H1 (cell line): ENCODE measurements at regions not wholly inside any gene's neighbourhood (a gene's known extent, or its start where the extent isn't known, plus 50 kb on each side); places are given as distances from the start of the nearest gene placed in this dataset.

Source experiments
- CTCF ChIA-PET: fragments of 300-600 bp; sonication (Branson Sonifier 250); formaldehyde crosslinking; loops from one replicate; lab custom pipeline; 2021; ENCODE audit not compliant: partially characterized antibody; lab: Charles Lee
- POLR2A ChIA-PET: fragments of 300-600 bp; sonication (Branson Sonifier 250); formaldehyde crosslinking; loops from one replicate; lab custom pipeline; 2021; ENCODE audit warnings: inconsistent platforms; ENCODE audit not compliant: partially characterized antibody; lab: Charles Lee
- DNase-seq, 2 experiments: peaks; one replicate each; pipeline versions ENCODE4 v3.0.0 to v3.0.0-alpha.2; 2010 to 2022; ENCODE audit warnings: low spot score in 2 of 2, low read depth in 1 of 2, mixed read lengths in 1 of 2
- FAIRE-seq: peaks from 2 replicates; lab custom pipeline; 2011; peaks lifted over from hg19 to GRCh38; lab: Jason Lieb, UNC
- H2AFZ ChIP-seq: 2 replicates; pipeline ENCODE4 v1.8.1; 2012; ENCODE audit warnings: low read length, inconsistent platforms
- H2AK5ac ChIP-seq: 2 replicates; pipeline ENCODE4 v1.6.1; 2013; ENCODE audit warnings: low read depth, low read length
- H2BK120ac ChIP-seq: replicated peaks from 2 replicates; pipeline ENCODE3; 2013; ENCODE audit warnings: low read depth, low read length, inconsistent platforms
- H2BK12ac ChIP-seq: 2 replicates; pipeline ENCODE4 v1.6.1; 2013; ENCODE audit warnings: low read depth, low read length
- H2BK15ac ChIP-seq: 2 replicates; pipeline ENCODE4 v1.6.1; 2013; ENCODE audit warnings: low read length
- H2BK20ac ChIP-seq: 2 replicates; pipeline ENCODE4 v1.6.1; 2013; ENCODE audit warnings: low read length
- H2BK5ac ChIP-seq: 2 replicates; pipeline ENCODE4 v1.6.1; 2013; ENCODE audit warnings: low read depth, low read length
- H3K14ac ChIP-seq: 2 replicates; pipeline ENCODE4 v1.6.1; 2013; ENCODE audit warnings: inconsistent platforms; ENCODE audit not compliant: insufficient read length
- H3K18ac ChIP-seq: 2 replicates; pipeline ENCODE4 v1.6.1; 2013; ENCODE audit warnings: low read length; ENCODE audit errors: extremely low read depth
- H3K23ac ChIP-seq: 2 replicates; pipeline ENCODE4 v1.6.1; 2013; ENCODE audit warnings: inconsistent platforms; ENCODE audit not compliant: insufficient read length
- H3K23me2 ChIP-seq: 2 replicates; pipeline ENCODE4 v1.6.1; 2013; ENCODE audit warnings: low read depth, low read length
- H3K27ac ChIP-seq: 2 replicates; pipeline ENCODE4 v1.6.1; 2011; ENCODE audit warnings: low read depth, low read length, inconsistent platforms
- H3K27me3 ChIP-seq, 4 experiments: replicated peaks in 1 of 4; 1 replicate in 1 of 4; 2 replicates in 3 of 4; pipeline versions ENCODE4 v1.6.1 to v1.8.1; 2011 to 2013; ENCODE audit warnings: low read length in 3 of 4, mild to moderate bottlenecking in 3 of 4, inconsistent platforms in 2 of 4, mixed read lengths in 2 of 4, moderate library complexity in 1 of 4; ENCODE audit not compliant: control insufficient read depth in 3 of 4, insufficient read depth in 3 of 4; ENCODE audit errors: extremely low read depth in 1 of 4
- H3K36me3 ChIP-seq, 4 experiments: 2 replicates each; pipeline versions ENCODE4 v1.6.1 to v1.8.1; 2011 to 2013; ENCODE audit warnings: mild to moderate bottlenecking in 4 of 4, low read length in 3 of 4, moderate library complexity in 2 of 4, control low read depth in 1 of 4, inconsistent platforms in 1 of 4; ENCODE audit not compliant: insufficient read depth in 4 of 4, control insufficient read depth in 2 of 4
- H3K4ac ChIP-seq: replicated peaks from 2 replicates; pipeline ENCODE3; 2013; ENCODE audit warnings: low read length, low read depth, mixed read lengths, inconsistent platforms; ENCODE audit not compliant: insufficient read length
- H3K4me1 ChIP-seq, 4 experiments: replicated peaks in 1 of 4; 1 replicate in 1 of 4; 2 replicates in 3 of 4; pipeline versions ENCODE4 v1.6.1 to v1.8.1; 2011 to 2013; ENCODE audit warnings: low read length in 3 of 4, inconsistent platforms in 2 of 4, mixed read lengths in 1 of 4; ENCODE audit not compliant: insufficient read depth in 4 of 4, control insufficient read depth in 3 of 4
- H3K4me2 ChIP-seq, 2 experiments: 2 replicates each; pipeline versions ENCODE4 v1.6.1 to v1.8.1; 2011 to 2013; ENCODE audit warnings: low read depth in 2 of 2, low read length in 2 of 2, control low read depth in 1 of 2, inconsistent platforms in 1 of 2, mild to moderate bottlenecking in 1 of 2; ENCODE audit not compliant: insufficient read depth in 1 of 2
- H3K4me3 ChIP-seq, 4 experiments: fragments of 200-600, 300-600 bp in 1 of 4; sonication (generic), shearing (Covaris generic), sonication (Bioruptor Twin) in 1 of 4; 2 replicates each; pipeline versions ENCODE4 v1.5.1 to v1.8.1; 2011 to 2016; ENCODE audit warnings: low read length in 4 of 4, low read depth in 3 of 4, control low read depth in 2 of 4, inconsistent platforms in 2 of 4, mild to moderate bottlenecking in 2 of 4, mixed read lengths in 1 of 4, moderate library complexity in 1 of 4; ENCODE audit not compliant: insufficient read depth in 2 of 4; ENCODE audit errors: extremely low read depth in 1 of 4
- H3K56ac ChIP-seq: replicated peaks from 2 replicates; pipeline ENCODE3; 2013; ENCODE audit warnings: low read depth, mild to moderate bottlenecking, mixed read lengths, low read length, inconsistent platforms; ENCODE audit not compliant: insufficient read length
- H3K79me1 ChIP-seq: 2 replicates; pipeline ENCODE4 v1.6.1; 2013; ENCODE audit warnings: low read depth, low read length, control low read depth
- H3K79me2 ChIP-seq, 2 experiments: 2 replicates each; pipeline versions ENCODE4 v1.6.1 to v1.8.1; 2012 to 2013; ENCODE audit warnings: low read length in 2 of 2, mild to moderate bottlenecking in 2 of 2, inconsistent platforms in 1 of 2; ENCODE audit not compliant: insufficient read depth in 2 of 2, control insufficient read depth in 1 of 2
- H3K9ac ChIP-seq, 4 experiments: replicated peaks in 1 of 4; 1 replicate in 1 of 4; 2 replicates in 3 of 4; pipeline versions ENCODE4 v1.6.1 to v1.8.1; 2011 to 2013; ENCODE audit warnings: low read depth in 3 of 4, low read length in 3 of 4, control low read depth in 2 of 4, mild to moderate bottlenecking in 2 of 4, moderate library complexity in 2 of 4, inconsistent platforms in 1 of 4; ENCODE audit errors: extremely low read depth in 1 of 4
- H3K9me3 ChIP-seq, 2 experiments: 2 replicates each; pipeline versions ENCODE4 v1.6.1 to v1.8.1; 2012 to 2013; ENCODE audit warnings: mild to moderate bottlenecking in 2 of 2, moderate library complexity in 2 of 2, control low read depth in 1 of 2, inconsistent platforms in 1 of 2, low read depth in 1 of 2, low read length in 1 of 2, mixed read lengths in 1 of 2; ENCODE audit not compliant: insufficient read depth in 2 of 2
- H4K20me1 ChIP-seq, 2 experiments: replicated peaks in 1 of 2; 2 replicates each; pipeline versions ENCODE3 to v1.8.1; 2011 to 2013; ENCODE audit warnings: inconsistent platforms in 2 of 2, low read length in 2 of 2, mild to moderate bottlenecking in 1 of 2; ENCODE audit not compliant: insufficient read depth in 2 of 2, control insufficient read depth in 1 of 2
- H4K5ac ChIP-seq: 2 replicates; pipeline ENCODE4 v1.6.1; 2013; ENCODE audit warnings: low read length, low read depth, mixed read lengths, inconsistent platforms; ENCODE audit not compliant: insufficient read length
- H4K8ac ChIP-seq: 2 replicates; pipeline ENCODE4 v1.8.0; 2013; ENCODE audit warnings: mild to moderate bottlenecking, moderate library complexity, low read length, inconsistent platforms; ENCODE audit not compliant: insufficient read depth; ENCODE audit errors: extremely low read depth
- H4K91ac ChIP-seq: replicated peaks from 2 replicates; pipeline ENCODE3; 2013; ENCODE audit warnings: low read length, mixed read lengths, inconsistent platforms; ENCODE audit not compliant: insufficient read length
- CEBPB ChIP-seq: IDR thresholded peaks from 2 replicates; pipeline ENCODE4 v1.6.1; 2012; ENCODE audit warnings: low read depth, low read length
- EGR1 ChIP-seq: IDR thresholded peaks from 2 replicates; pipeline ENCODE4 v1.6.1; 2011; ENCODE audit warnings: low read depth, low read length, borderline replicate concordance
- PHF8 ChIP-seq: fragments of 200-600 bp; sonication (generic); conservative IDR thresholded peaks from 2 replicates; pipeline ENCODE4 v1.7.1; 2012; ENCODE audit warnings: low read depth, mild to moderate bottlenecking, inconsistent platforms, low read length, moderate library complexity
- SP2 ChIP-seq: IDR thresholded peaks from 2 replicates; pipeline ENCODE4 v1.6.1; 2012; ENCODE audit warnings: mild to moderate bottlenecking, low read length, inconsistent platforms
- TAF1 ChIP-seq: IDR thresholded peaks from 2 replicates; pipeline ENCODE4 v1.6.1; 2011; ENCODE audit warnings: mild to moderate bottlenecking, low read depth, low read length
- TAF7 ChIP-seq: optimal IDR thresholded peaks from 2 replicates; pipeline ENCODE3; 2011; ENCODE audit warnings: low read depth, mild to moderate bottlenecking, inconsistent platforms, low read length, moderate library complexity, borderline replicate concordance
- TEAD4 ChIP-seq: IDR thresholded peaks from 2 replicates; pipeline ENCODE4 v1.6.1; 2012; ENCODE audit warnings: low read depth, low read length, inconsistent platforms, mixed read lengths
- WGBS, 2 experiments: shearing (Covaris generic) in 1 of 2; methylation state at CpG; one replicate each; pipeline versions ENCODE4 v1.1.6 to v1.1.7; 2013 to 2015; ENCODE audit warnings: low lambda C conversion rate in 2 of 2, mixed read lengths in 2 of 2, inconsistent platforms in 1 of 2, low coverage in 1 of 2, missing lambda C conversion rate in 1 of 2; ENCODE audit not compliant: insufficient replicate concordance in 2 of 2, insufficient coverage in 1 of 2, insufficient read length in 1 of 2; ENCODE audit errors: extremely low coverage in 1 of 2, missing lambda C conversion rate in 1 of 2; 5-methylcytosine and 5-hydroxymethylcytosine counted together

DNA sequence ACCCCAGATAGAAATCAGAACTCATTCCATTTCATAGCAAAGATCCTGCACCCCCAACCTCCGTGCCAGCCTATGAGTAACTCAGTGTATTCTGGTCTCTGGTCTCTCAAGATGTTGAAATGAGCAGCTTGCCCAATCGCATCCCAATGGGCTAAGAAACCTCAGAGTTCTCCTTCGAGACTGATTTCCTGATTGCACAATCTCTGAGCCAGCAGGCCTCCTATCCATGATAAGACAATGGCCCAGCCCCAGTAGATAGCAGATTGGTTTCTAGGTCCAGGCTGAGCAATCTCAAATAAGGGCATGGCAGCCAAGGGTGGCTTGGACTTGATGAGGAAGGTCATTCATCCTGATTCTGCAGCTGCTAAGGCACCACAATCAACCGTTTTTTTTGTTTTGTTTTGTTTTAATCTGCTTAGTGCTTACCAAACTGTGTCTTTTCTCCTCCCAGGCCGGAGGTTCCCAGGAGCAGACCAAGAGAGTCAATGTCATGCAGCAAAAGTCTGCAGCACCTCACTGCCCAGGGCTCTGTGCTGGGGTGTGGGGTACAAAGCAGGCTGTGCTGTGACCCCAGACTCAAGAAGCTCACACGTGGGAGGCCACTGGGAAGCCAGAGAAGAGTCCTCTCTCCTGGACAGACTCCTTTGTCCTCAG, 125.1 kb upstream of the NXT1 start:
- no peak overlapping the region for H3K56ac ChIP-seq
- H4K20me1 ChIP-seq, result no peaks in the 10 kb centered on the region
- no peak overlapping the region for H3K9ac ChIP-seq
- no peaks in the 10 kb centered on the region for H3K79me2 ChIP-seq
- no peak overlapping the region for H2BK5ac ChIP-seq
- H4K91ac ChIP-seq, result no peak overlapping the region
- no peak overlapping the region for H3K27ac ChIP-seq
- no peaks in the 10 kb centered on the region for H3K36me3 ChIP-seq
- H2BK120ac ChIP-seq, result no peak overlapping the region
- CTCF ChIA-PET, result interaction anchor here (0.6 to 3.0 kb wide), 8 partner anchors 9 to 307 kb away, joined by 3 to 17 read pairs (median 4); no protein-coding TSS in a partner anchor
- no peak overlapping the region for H3K23ac ChIP-seq
- no peak for TF ChIP-seq SP2
- no peak for TF ChIP-seq PHF8
- TF ChIP-seq TAF1, result no peak
- TF ChIP-seq CEBPB, result peak; percentile 74; the same call in 1 of the 2 replicates
- TF ChIP-seq EGR1, result no peak
- TF ChIP-seq TEAD4, result no peak
- no peak for TF ChIP-seq TAF7
- H3K9me3 ChIP-seq, result no peaks in the 10 kb centered on the region
- no peak overlapping the region for H3K4ac ChIP-seq
- WGBS, 2 experiments, result 86% methylated on average over 6 of the region's 6 CpGs; no CpG with 5 or more reads in 1 of the 2 experiments
- no peaks in the 10 kb centered on the region for H3K23me2 ChIP-seq
- no peaks in the 10 kb centered on the region for H3K27me3 ChIP-seq
- no peak overlapping the region for H3K4me3 ChIP-seq
- FAIRE-seq (no peak), DNase-seq (no peak)
- no peak overlapping the region for H4K5ac ChIP-seq
- H3K18ac ChIP-seq, result no peak overlapping the region
- no peak overlapping the region for H4K8ac ChIP-seq
- H2BK12ac ChIP-seq, result no peak overlapping the region
- no peak overlapping the region for H2AFZ ChIP-seq
- no peaks in the 10 kb centered on the region for H3K79me1 ChIP-seq
- no peak overlapping the region for H3K4me2 ChIP-seq
- H2AK5ac ChIP-seq, result no peak overlapping the region
- POLR2A ChIA-PET, result no interaction called here
- no peak overlapping the region for H3K14ac ChIP-seq
- no peak overlapping the region for H2BK20ac ChIP-seq
- no peaks in the 10 kb centered on the region for H3K4me1 ChIP-seq
- H2BK15ac ChIP-seq, result no peak overlapping the region
